GM23248 (cell line): ENCODE measurements at regions not wholly inside any gene's neighbourhood (a gene's known extent, or its start where the extent isn't known, plus 50 kb on each side); places are given as distances from the start of the nearest gene placed in this dataset.

Experiments used
- EZH2 ChIP-seq: fragments of 200-600 bp; sonication (generic); IDR thresholded peaks from 2 replicates; pipeline ENCODE4 v1.6.1; 2018; ENCODE audit warnings: antibody characterized with exemption, mild to moderate bottlenecking; ENCODE audit not compliant: insufficient read depth, poor library complexity, severe bottlenecking
- EZH2phosphoT487 ChIP-seq: fragments of 200-600 bp; sonication (generic); IDR thresholded peaks from 2 replicates; pipeline ENCODE4 v1.6.1; 2018; ENCODE audit warnings: antibody characterized with exemption, moderate library complexity, mild to moderate bottlenecking, low read depth; ENCODE audit not compliant: insufficient read depth

DNA sequence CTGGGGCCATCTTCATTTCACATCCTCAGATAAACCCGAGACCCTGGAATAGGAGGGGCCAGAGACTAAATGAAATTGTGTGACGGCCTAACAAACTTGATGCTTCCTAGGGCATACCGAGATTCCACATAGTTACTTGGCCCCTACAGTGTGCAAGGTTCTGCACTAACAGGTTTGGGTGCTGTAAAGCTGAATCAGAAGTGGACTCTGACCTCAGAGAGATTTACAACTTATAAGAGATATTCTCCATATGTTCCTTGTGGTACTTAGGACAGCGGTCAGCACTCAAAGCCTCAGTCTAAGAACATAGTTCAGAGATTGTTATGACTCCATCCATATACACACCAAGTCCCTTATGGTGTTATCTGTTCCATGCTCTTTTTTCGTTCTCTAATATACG lies 55.1 kb upstream of the FHIP2A start:
- no peak for TF ChIP-seq EZH2
- TF ChIP-seq EZH2phosphoT487: no peak
